MG63 (cell line): ENCODE measurements at regions not wholly inside any gene's neighbourhood (a gene's known extent, or its start where the extent isn't known, plus 50 kb on each side); places are given as distances from the start of the nearest gene placed in this dataset.

Experiments used
- DNase-seq: peaks from one replicate; pipeline ENCODE4 v3.0.0-alpha.2; 2020
- H3K27me3 ChIP-seq: fragments of 250-450 bp; sonication (Bioruptor Pico); 2 replicates; pipeline ENCODE4 v1.5.1; 2020; ENCODE audit warnings: mild to moderate bottlenecking, moderate library complexity
- H3K36me3 ChIP-seq: fragments of 250-450 bp; sonication (Bioruptor Pico); 2 replicates; pipeline ENCODE4 v1.5.1; 2020; ENCODE audit warnings: mild to moderate bottlenecking, moderate library complexity
- H3K4me3 ChIP-seq: fragments of 250-450 bp; sonication (Bioruptor Pico); 2 replicates; pipeline ENCODE4 v1.5.1; 2020; ENCODE audit warnings: mild to moderate bottlenecking, moderate library complexity
- H3K9me3 ChIP-seq: fragments of 250-450 bp; sonication (Bioruptor Pico); 2 replicates; pipeline ENCODE4 v1.5.1; 2020; ENCODE audit warnings: mild to moderate bottlenecking, moderate library complexity

- Histone ChIP-seq H3K4me3 (no peak overlapping the region), H3K27me3 (no peaks in the 10 kb centered on the region), H3K36me3 (no peaks in the 10 kb centered on the region), H3K9me3 (no peaks in the 10 kb centered on the region)
- no peak for DNase-seq
These were observed 125.1 kb upstream of the ADGRL4 start for GRCh38 chr1:79131626-79132025.

DNA sequence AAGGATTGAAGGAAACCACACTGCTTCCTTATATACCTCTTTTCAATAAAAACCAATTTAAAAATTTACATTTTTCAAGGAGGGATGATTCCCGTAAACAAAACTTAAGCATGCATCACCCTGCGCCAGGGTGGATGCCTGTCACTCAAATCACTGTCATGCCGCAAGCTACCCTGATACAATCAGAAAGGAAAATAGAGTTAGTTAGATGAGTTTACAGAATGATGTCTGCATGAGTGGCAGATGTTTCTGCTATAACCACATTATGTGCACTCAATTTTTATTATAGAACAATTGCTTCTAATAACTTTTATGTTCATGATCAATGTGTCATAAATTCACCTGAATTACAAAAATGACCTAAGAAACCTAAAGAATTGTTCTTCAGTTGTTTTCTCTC lies 123.4 kb upstream of the ADGRL4 start:
- Histone ChIP-seq H3K4me3 (no peak overlapping the region), H3K9me3 (no peaks in the 10 kb centered on the region), H3K36me3 (no peaks in the 10 kb centered on the region), H3K27me3 (no peaks in the 10 kb centered on the region)
- DNase-seq = no peak

- Histone ChIP-seq H3K9me3 (no peaks in the 10 kb centered on the region), H3K36me3 (no peaks in the 10 kb centered on the region), H3K4me3 (no peak overlapping the region), H3K27me3 (no peaks in the 10 kb centered on the region)
- DNase-seq = peak; percentile 60
These were observed 122.2 kb upstream of the ADGRL4 start for GRCh38 chr1:79128722-79129121.

DNA sequence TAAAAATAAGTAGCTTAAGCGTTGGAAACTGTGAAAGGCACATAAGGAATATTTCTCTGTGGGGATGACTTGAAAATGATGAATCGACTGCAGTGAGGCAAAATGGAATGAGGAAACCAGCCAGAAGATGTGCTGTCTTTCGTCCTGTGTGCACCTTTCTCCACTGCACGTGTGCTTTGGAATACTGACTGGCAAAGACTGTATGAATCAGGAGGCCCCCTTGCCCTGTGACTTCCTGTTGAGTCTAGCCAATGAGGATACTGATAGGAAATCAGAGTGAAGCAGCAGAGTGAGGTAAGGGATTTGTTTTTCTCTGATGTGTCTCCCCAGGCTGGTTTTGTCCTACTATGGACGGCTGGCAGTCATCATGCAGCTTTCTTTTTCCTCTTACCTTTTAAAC lies 118.2 kb upstream of the ADGRL4 start:
- Histone ChIP-seq H3K4me3 (no peak overlapping the region), H3K36me3 (no peaks in the 10 kb centered on the region), H3K27me3 (no peaks in the 10 kb centered on the region), H3K9me3 (no peaks in the 10 kb centered on the region)
- no peak for DNase-seq

DNA sequence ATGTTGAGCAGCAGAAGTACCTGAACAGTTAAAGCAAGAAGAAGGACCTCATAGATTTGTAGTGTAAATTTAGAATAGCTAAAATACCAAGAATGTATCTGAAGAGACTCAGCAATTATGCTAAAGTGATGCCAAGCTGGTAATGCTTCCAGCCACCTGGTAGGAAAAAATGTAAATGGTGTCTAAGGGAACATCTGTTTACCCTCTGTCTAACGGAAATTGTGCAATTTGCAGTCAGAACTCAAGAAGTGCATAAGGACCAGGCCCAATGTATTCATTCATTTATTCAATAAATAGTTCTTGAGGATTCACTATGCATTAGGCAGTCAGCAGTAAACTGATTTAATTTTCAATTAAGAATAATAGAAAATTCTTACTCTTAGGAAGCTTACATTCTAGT lies 116.0 kb upstream of the ADGRL4 start:
- no peak overlapping the region for H3K4me3 ChIP-seq
- DNase-seq = no peak

GRCh38 chr1:79117376-79117775 lies 110.8 kb upstream of the ADGRL4 start:
- DNase-seq = no peak
- Histone ChIP-seq H3K9me3 (no peaks in the 10 kb centered on the region), H3K36me3 (no peaks in the 10 kb centered on the region), H3K27me3 (no peaks in the 10 kb centered on the region), H3K4me3 (no peak overlapping the region)

More for the DNA sequence above, 116.0 kb upstream of the ADGRL4 start:
- Histone ChIP-seq H3K9me3 (no peaks in the 10 kb centered on the region), H3K27me3 (no peaks in the 10 kb centered on the region), H3K36me3 (no peaks in the 10 kb centered on the region)

DNA sequence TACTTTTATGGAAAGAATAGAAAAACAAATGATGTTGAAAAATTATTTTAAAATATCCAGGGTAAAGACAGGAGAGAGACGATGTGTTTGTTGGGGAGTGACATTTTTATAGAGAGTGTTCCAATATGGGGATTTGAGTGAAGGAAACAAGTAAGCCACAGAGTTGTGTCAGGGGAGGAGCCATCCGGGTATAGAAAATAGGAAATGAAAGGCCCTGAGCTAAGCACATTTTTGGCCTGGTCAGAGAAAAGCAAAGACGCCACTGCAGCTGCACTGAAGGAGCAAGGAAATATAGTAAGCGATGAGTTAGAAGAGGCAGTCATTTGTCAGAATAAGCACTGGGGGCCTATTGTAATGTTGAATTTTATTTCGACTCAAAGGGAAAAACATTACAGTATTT lies 107.3 kb upstream of the ADGRL4 start:
- no peak overlapping the region for H3K4me3 ChIP-seq
- H3K9me3 ChIP-seq = no peaks in the 10 kb centered on the region
- no peak for DNase-seq
- no peaks in the 10 kb centered on the region for H3K27me3 ChIP-seq
- H3K36me3 ChIP-seq = no peaks in the 10 kb centered on the region

GRCh38 chr1:79110749-79111148 lies 104.2 kb upstream of the ADGRL4 start:
- H3K27me3 ChIP-seq = no peaks in the 10 kb centered on the region
- H3K9me3 ChIP-seq = no peaks in the 10 kb centered on the region
- H3K36me3 ChIP-seq = no peaks in the 10 kb centered on the region
- no peak for DNase-seq
- H3K4me3 ChIP-seq = no peak overlapping the region

- H3K27me3 ChIP-seq = no peaks in the 10 kb centered on the region
- no peaks in the 10 kb centered on the region for H3K9me3 ChIP-seq
- DNase-seq = no peak
These were observed 102.9 kb upstream of the ADGRL4 start for GRCh38 chr1:79109445-79109844.

DNA sequence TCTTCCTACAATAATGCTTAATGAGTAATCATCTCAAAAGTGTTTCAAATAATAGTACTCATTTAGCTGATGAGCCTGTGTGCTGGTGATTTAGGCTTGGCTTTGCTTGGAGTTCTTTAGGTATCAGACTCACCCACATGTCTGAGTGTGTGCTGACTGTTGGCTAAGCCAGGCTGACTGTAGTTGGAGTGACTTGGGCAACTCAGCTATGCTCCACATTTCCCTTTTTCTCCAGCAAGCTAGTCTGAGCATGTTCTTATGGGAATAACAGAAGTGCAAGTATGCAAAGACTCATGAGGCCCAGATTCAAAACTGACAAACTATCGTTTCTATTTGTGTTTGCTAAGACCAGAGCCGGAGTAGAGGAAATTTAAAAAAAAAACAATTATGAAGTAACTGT lies 99.0 kb upstream of the ADGRL4 start:
- H3K9me3 ChIP-seq = no peaks in the 10 kb centered on the region
- DNase-seq = no peak
- H3K4me3 ChIP-seq = no peak overlapping the region
- no peaks in the 10 kb centered on the region for H3K27me3 ChIP-seq
- H3K36me3 ChIP-seq = no peaks in the 10 kb centered on the region

More at GRCh38 chr1:79109445-79109844, 102.9 kb upstream of the ADGRL4 start:
- Histone ChIP-seq H3K36me3 (no peaks in the 10 kb centered on the region), H3K4me3 (no peak overlapping the region)

DNA sequence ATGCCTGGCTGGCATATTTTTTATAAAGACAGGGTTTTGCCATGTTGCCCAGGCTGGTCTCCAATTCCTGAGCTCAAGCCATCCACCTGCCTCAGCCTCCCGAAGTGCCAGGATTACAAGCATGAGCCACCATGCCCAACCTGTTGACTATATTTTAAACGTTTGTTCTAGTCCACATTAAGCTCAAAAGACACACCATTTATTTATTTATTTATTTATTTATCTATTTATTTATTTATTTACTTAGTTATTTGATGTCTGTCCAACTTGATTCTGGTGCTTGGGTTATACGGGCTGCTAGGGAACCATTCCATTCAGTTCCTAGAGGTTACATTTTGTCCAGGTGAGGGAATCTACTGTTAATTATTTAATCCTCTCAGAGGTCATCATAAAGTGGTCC lies 98.1 kb upstream of the ADGRL4 start:
- no peak for DNase-seq
- no peaks in the 10 kb centered on the region for H3K27me3 ChIP-seq
- no peaks in the 10 kb centered on the region for H3K9me3 ChIP-seq
- H3K36me3 ChIP-seq = no peaks in the 10 kb centered on the region
- no peak overlapping the region for H3K4me3 ChIP-seq

DNA sequence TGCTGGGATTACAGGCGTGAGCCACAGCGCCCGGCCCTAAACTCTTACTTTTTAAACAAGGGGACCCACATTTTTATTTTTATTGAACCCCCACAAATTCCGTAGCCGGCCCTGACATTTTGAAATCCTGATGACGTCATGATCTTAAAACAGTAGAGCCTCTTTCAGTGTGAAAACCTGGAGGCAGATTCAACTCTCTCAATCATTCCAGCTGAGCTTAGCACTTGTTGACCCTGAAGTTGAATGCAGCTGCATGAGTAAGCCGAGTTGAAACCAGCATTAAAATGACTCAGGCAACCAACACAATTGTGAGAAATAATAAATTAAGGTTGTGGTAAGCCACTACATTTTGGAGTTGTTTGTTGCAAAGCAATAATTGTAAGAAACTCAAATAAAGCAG lies 93.9 kb upstream of the ADGRL4 start:
- peak; percentile 30 for DNase-seq
- no peaks in the 10 kb centered on the region for H3K36me3 ChIP-seq
- no peaks in the 10 kb centered on the region for H3K27me3 ChIP-seq
- no peak overlapping the region for H3K4me3 ChIP-seq
- H3K9me3 ChIP-seq = no peaks in the 10 kb centered on the region

GRCh38 chr1:79090985-79091384 lies 84.5 kb upstream of the ADGRL4 start:
- DNase-seq = no peak
- H3K9me3 ChIP-seq = no peaks in the 10 kb centered on the region
- H3K27me3 ChIP-seq = no peaks in the 10 kb centered on the region
- no peaks in the 10 kb centered on the region for H3K36me3 ChIP-seq
- H3K4me3 ChIP-seq = no peak overlapping the region

DNA sequence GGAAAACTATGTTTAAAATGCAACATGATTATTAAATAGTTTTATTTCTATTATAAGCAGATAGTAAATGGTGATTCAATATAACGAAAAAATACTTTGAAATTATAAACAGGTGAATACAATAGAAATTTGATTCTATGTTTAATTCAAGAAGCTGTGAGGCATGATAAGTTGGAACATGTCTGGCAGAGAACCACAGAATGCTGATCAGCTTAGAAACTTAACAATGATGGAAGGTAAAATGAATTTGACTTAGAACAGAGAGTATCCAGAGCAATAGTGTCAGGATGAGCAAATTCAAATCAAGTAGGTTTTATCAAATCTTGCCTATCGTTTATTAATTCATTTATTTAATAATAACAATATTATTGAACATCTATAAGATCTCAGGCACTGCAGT lies 83.4 kb upstream of the ADGRL4 start:
- no peaks in the 10 kb centered on the region for H3K36me3 ChIP-seq

GRCh38 chr1:79082233-79082632 lies 75.7 kb upstream of the ADGRL4 start:
- H3K4me3 ChIP-seq = no peak overlapping the region
- no peaks in the 10 kb centered on the region for H3K36me3 ChIP-seq
- H3K27me3 ChIP-seq = no peaks in the 10 kb centered on the region
- no peaks in the 10 kb centered on the region for H3K9me3 ChIP-seq
- no peak for DNase-seq

More for the DNA sequence above, 83.4 kb upstream of the ADGRL4 start:
- Histone ChIP-seq H3K4me3 (no peak overlapping the region), H3K9me3 (no peaks in the 10 kb centered on the region), H3K27me3 (no peaks in the 10 kb centered on the region)
- DNase-seq = no peak

- H3K36me3 ChIP-seq = no peaks in the 10 kb centered on the region
- H3K9me3 ChIP-seq = no peaks in the 10 kb centered on the region
- no peak overlapping the region for H3K4me3 ChIP-seq
- H3K27me3 ChIP-seq = no peaks in the 10 kb centered on the region
- peak; percentile 76 for DNase-seq
These were observed 73.2 kb upstream of the ADGRL4 start for GRCh38 chr1:79079770-79080169.

DNA sequence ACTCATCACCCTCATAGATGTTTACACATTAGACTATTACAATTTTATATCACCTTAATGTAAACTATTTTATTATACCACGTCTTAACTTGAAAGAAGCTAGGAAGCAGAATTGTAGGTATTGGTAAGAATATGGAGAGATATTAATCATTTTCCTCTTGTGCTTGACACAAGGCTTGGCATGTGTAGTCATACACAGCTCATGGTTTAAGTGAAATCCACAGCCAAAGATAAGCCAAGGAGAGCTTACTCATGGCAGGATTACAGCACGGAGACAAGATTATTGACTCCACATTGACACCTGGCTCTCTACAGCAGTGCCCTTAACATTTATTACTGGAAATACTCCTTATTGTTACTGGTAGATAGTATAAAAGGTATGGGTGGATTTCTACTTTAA lies 68.4 kb upstream of the ADGRL4 start:
- H3K27me3 ChIP-seq = no peaks in the 10 kb centered on the region
- no peak overlapping the region for H3K4me3 ChIP-seq
- DNase-seq = no peak

GRCh38 chr1:79069828-79070227 lies 63.3 kb upstream of the ADGRL4 start:
- Histone ChIP-seq H3K36me3 (no peaks in the 10 kb centered on the region), H3K4me3 (no peak overlapping the region), H3K27me3 (no peaks in the 10 kb centered on the region), H3K9me3 (no peaks in the 10 kb centered on the region)
- no peak for DNase-seq

More for the DNA sequence above, 68.4 kb upstream of the ADGRL4 start:
- Histone ChIP-seq H3K9me3 (no peaks in the 10 kb centered on the region), H3K36me3 (no peaks in the 10 kb centered on the region)

DNA sequence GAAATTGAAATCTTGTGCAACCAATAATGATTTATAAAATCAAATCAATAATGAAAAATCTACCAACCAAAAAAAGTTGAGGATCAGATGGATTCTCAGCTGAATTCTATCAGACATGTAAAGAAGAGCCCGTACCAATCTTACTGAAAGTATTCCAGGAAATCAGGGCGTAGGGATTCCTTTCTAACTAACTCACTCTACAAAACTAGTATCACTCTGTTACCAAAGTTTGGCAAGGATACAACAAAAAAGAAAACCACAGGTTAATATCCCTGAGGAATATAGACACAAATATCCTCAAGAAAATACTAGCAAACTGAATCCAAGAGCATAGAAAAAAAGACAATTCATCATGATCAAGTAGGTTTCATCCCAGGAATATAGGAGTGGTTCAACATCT lies 52.8 kb upstream of the ADGRL4 start:
- Histone ChIP-seq H3K27me3 (no peaks in the 10 kb centered on the region), H3K4me3 (no peak overlapping the region), H3K9me3 (no peaks in the 10 kb centered on the region; the same call in 1 of the 2 replicates), H3K36me3 (no peaks in the 10 kb centered on the region)
- DNase-seq = no peak
